Gastroesophageal sphincter (tissue), 4 donors: ENCODE measurements at regions not wholly inside any gene's neighbourhood (a gene's known extent, or its start where the extent isn't known, plus 50 kb on each side); places are given as distances from the start of the nearest gene placed in this dataset.

Experiments
- ATAC-seq: fragments of 150-250 bp; one replicate; pipeline ENCODE4 v1.9.1; 2016; ENCODE audit warnings: mild to moderate bottlenecking, moderate library complexity
- H3K27ac ChIP-seq, 4 donors: fragments of 200-600 bp; sonication (generic) in 3 of 4; 1 replicate in 3 of 4; 2 replicates in 1 of 4; pipeline ENCODE4 v1.5.1; 2016 to 2019
- H3K27me3 ChIP-seq: fragments of 200-600 bp; sonication (generic); one replicate; pipeline ENCODE4 v1.5.1; 2019
- H3K36me3 ChIP-seq, 2 donors: fragments of 200-600 bp; sonication (generic); one replicate each; pipeline ENCODE4 v1.5.1; 2019; ENCODE audit warnings: control low read depth in 1 of 2
- H3K4me1 ChIP-seq, 3 donors: fragments of 200-600 bp; sonication (generic); 1 replicate in 2 of 3; 2 replicates in 1 of 3; pipeline ENCODE4 v1.5.1; 2016 to 2019; ENCODE audit warnings: control low read depth in 2 of 3
- H3K4me3 ChIP-seq, 2 donors: fragments of 200-600 bp; sonication (generic); one replicate each; pipeline ENCODE4 v1.5.1; 2019; ENCODE audit warnings: mild to moderate bottlenecking in 1 of 2, moderate library complexity in 1 of 2
- H3K9me3 ChIP-seq, 3 donors: fragments of 200-600 bp; sonication (generic); one replicate each; pipeline ENCODE4 v1.5.1; 2017 to 2019; ENCODE audit warnings: control low read depth in 2 of 3
- CTCF ChIP-seq, 4 experiments: fragments of 200-600 bp in 2 of 4; fragments of 450-650 bp in 2 of 4; sonication (generic) in 1 of 4; IDR thresholded peaks; one replicate each; pipeline ENCODE4 v1.5.1; 2017 to 2019; ENCODE audit warnings: antibody characterized with exemption in 4 of 4, mild to moderate bottlenecking in 2 of 4, moderate library complexity in 2 of 4
- EP300 ChIP-seq: sonication (generic); formaldehyde crosslinking; IDR thresholded peaks from one replicate; pipeline ENCODE4 v1.6.1; 2017; ENCODE audit warnings: antibody characterized with exemption, mild to moderate bottlenecking
- POLR2A ChIP-seq, 2 donors: fragments of 450-650 bp; IDR thresholded peaks; one replicate each; pipeline ENCODE4 v1.6.1; 2017; ENCODE audit warnings: antibody characterized with exemption in 2 of 2, mild to moderate bottlenecking in 2 of 2, moderate library complexity in 1 of 2
- POLR2AphosphoS5 ChIP-seq: sonication (generic); formaldehyde crosslinking; IDR thresholded peaks from one replicate; pipeline ENCODE4 v1.6.1; 2017; ENCODE audit warnings: antibody characterized with exemption
- WGBS, 2 donors: methylation state at CpG; one replicate each; pipeline ENCODE4 v1.1.5; 2018; ENCODE audit warnings: low coverage in 1 of 2; 5-methylcytosine and 5-hydroxymethylcytosine counted together

- peaks cover 0 to 9% (median 0%) of the 10 kb centered on the region in 3 donors for H3K4me1 ChIP-seq
- no peak for ATAC-seq
- TF ChIP-seq CTCF (IDR thresholded peaks at IDR 0.05) (no peak), POLR2A (IDR thresholded peaks at IDR 0.05) (no peak), POLR2AphosphoS5 (no peak), EP300 (no peak)
These were observed 131.1 kb upstream of the PTGFR start for GRCh38 chr1:78359666-78360065.

GRCh38 chr1:78360584-78360983 lies 130.2 kb upstream of the PTGFR start:
- Histone ChIP-seq H3K27me3 (no peaks in the 10 kb centered on the region), H3K4me1 (peaks cover 0 to 5% (median 0%) of the 10 kb centered on the region in 3 donors), H3K27ac (no peak overlapping the region), H3K36me3 (no peaks in the 10 kb centered on the region), H3K9me3 (no peaks in the 10 kb centered on the region), H3K4me3 (no peak overlapping the region)
- no peak for TF ChIP-seq POLR2AphosphoS5
- TF ChIP-seq CTCF (IDR thresholded peaks at IDR 0.05) = no peak
- no peak for TF ChIP-seq POLR2A (IDR thresholded peaks at IDR 0.05)
- no peak for TF ChIP-seq EP300
- ATAC-seq = no peak

More at GRCh38 chr1:78359666-78360065, 131.1 kb upstream of the PTGFR start:
- no peak overlapping the region for H3K4me3 ChIP-seq
- H3K27ac ChIP-seq = no peak overlapping the region
- H3K9me3 ChIP-seq = no peaks in the 10 kb centered on the region
- H3K36me3 ChIP-seq = no peaks in the 10 kb centered on the region
- no peaks in the 10 kb centered on the region for H3K27me3 ChIP-seq

GRCh38 chr1:78367700-78368099 lies 123.1 kb upstream of the PTGFR start:
- TF ChIP-seq POLR2A (IDR thresholded peaks at IDR 0.05) (no peak), EP300 (no peak), POLR2AphosphoS5 (no peak), CTCF (IDR thresholded peaks at IDR 0.05) (no peak)
- H3K27ac ChIP-seq = no peak overlapping the region
- 56 to 71% methylated on average over 1 of the region's 1 CpG for WGBS, 2 donors
- H3K36me3 ChIP-seq = no peaks in the 10 kb centered on the region
- ATAC-seq = no peak
- no peak overlapping the region for H3K4me3 ChIP-seq
- H3K27me3 ChIP-seq = no peaks in the 10 kb centered on the region
- H3K9me3 ChIP-seq = no peaks in the 10 kb centered on the region
- H3K4me1 ChIP-seq = no peaks in the 10 kb centered on the region

GRCh38 chr1:78369546-78369945 lies 121.2 kb upstream of the PTGFR start:
- Histone ChIP-seq H3K4me1 (no peaks in the 10 kb centered on the region), H3K27ac (no peak overlapping the region), H3K9me3 (no peaks in the 10 kb centered on the region), H3K36me3 (no peaks in the 10 kb centered on the region), H3K4me3 (no peak overlapping the region), H3K27me3 (no peaks in the 10 kb centered on the region)
- 100% methylated on average over 1 of the region's 1 CpG for WGBS, 2 donors
- TF ChIP-seq POLR2AphosphoS5 = no peak
- TF ChIP-seq CTCF (IDR thresholded peaks at IDR 0.05) = no peak
- TF ChIP-seq POLR2A (IDR thresholded peaks at IDR 0.05) = no peak
- no peak for TF ChIP-seq EP300
- ATAC-seq = no peak

- H3K4me1 ChIP-seq = no peaks in the 10 kb centered on the region
- no peaks in the 10 kb centered on the region for H3K9me3 ChIP-seq
- WGBS, 2 donors = 6% methylated on average over 2 of the region's 2 CpGs; no CpG with 5 or more reads in 1 of the 2 donors
- H3K27me3 ChIP-seq = no peaks in the 10 kb centered on the region
- H3K36me3 ChIP-seq = no peaks in the 10 kb centered on the region
- TF ChIP-seq POLR2A (IDR thresholded peaks at IDR 0.05) = no peak
- no peak for TF ChIP-seq CTCF (IDR thresholded peaks at IDR 0.05)
- no peak for TF ChIP-seq EP300
- no peak for TF ChIP-seq POLR2AphosphoS5
- ATAC-seq = no peak
- no peak overlapping the region for H3K27ac ChIP-seq
- no peak overlapping the region for H3K4me3 ChIP-seq
These were observed 120.4 kb upstream of the PTGFR start for GRCh38 chr1:78370356-78370755.
